Stimulated activated CD4-positive, alpha-beta T cell treated with anti-CD3 and anti-CD28 coated beads, Interleukin-2, amount 100 ng/mL, for 4 hours (primary cell): ENCODE measurements at regions not wholly inside any gene's neighbourhood (a gene's known extent, or its start where the extent isn't known, plus 50 kb on each side); places are given as distances from the start of the nearest gene placed in this dataset.
"Not testable (repeated sequence)": the region's sequence is repeated elsewhere in the genome, so short reads cannot be mapped to it uniquely, and the experiment has no call there.

Experiments used
- DNase-seq: peaks from one replicate; pipeline ENCODE4 v3.0.0-alpha.2; 2020; ENCODE audit warnings: low read depth

- DNase-seq: no peak
Observed at GRCh38 chrX:10965174-10965798, 145.8 kb upstream of the HCCS start.

DNA sequence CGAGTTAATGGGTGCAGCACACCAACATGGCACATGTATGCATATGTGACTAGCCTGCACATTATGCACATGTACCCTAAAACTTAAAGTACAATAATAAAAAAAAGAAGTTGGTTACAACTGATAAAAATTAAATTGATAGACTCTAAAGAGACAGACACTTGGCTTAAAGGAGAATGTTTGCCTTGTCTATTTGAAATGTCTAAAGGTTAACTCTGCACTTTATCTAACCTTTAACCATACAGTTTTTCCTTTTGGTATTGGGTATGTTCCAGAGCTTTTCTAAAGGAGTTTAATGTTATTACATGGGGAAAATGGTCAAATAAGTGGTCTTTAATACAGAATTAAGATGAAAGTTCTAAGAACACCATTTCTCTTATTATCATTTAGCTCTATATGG, 145.1 kb upstream of the HCCS start:
- DNase-seq: no peak

DNA sequence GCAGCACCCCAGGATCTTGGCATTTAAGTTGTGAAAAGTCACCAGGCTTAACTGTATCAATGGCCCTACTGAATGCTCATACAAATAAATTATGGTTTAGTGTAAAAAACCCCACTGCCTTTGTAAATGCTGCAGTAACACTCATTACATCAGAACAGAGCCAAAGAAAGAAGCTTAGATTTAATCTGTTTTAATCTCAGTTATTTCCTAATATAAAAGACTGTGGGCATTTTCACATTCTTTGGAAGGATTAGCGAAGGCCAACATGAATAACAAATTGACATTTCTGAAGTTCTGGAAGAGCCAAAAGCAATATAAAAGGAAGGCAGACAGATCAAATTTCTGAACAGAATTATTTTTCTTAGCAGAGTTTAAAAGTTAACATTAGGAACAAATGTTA, 140.0 kb upstream of the HCCS start:
- no peak for DNase-seq

DNA sequence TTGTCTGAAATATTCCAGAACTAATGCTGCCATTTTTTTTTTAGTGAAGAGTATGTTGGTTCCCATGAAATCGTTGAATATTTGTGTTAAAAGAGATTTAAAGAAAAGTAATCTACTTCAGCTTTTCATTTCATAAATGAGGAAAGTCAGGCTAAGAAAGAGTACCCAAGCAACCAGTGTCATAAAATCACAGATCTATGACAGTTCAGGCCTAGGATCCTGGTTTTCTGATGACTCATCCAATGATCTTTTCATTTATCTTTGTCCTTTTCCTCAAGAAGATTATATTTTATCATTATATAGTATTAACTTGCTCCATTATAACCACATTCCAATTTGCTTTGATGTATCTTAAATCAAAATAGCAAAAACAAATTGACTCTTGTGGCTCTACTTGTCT, 139.4 kb upstream of the HCCS start:
- DNase-seq: no peak

GRCh38 chrX:10972706-10973105, 138.4 kb upstream of the HCCS start:
- DNase-seq: no peak

GRCh38 chrX:10974920-10975319, 136.2 kb upstream of the HCCS start:
- no peak for DNase-seq

DNA sequence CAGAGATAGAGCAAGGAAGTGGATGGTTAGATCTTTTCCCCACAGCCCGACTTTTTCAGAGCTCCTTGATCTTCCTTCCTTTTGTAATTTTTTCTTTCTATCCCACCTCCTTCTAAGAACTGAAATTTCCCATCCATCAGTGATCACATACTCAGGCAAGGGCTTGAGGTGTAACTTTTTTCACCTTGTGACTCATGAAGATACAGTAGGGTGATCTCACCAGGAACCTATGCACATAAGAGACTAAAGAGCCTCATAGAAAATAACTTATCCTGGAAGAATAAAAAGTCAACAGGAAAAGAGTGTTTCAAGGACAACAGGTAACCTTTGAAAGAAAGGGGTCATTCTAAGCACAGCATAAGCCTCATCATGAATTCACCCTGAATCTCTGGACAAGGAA, 131.2 kb upstream of the HCCS start:
- DNase-seq: no peak

DNA sequence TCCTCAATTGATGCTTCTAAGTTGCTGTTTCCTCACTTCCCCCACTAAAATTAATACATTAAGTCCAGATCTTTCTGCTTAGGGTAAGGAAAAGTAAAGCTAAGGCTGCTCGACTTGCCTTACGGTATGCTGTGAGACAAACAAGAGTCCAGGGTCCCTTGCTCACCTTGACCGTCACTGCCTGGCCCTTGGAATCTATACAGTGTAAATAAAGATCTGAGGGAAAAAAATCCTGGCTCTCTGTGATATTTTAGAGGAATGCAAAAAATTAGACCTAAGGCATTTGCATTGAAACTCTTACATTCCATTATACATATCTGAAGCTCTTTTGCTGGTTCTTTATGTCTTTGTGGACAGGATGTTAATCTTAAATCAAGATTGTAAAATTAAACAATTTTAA, 129.6 kb upstream of the HCCS start:
- DNase-seq: no peak

DNA sequence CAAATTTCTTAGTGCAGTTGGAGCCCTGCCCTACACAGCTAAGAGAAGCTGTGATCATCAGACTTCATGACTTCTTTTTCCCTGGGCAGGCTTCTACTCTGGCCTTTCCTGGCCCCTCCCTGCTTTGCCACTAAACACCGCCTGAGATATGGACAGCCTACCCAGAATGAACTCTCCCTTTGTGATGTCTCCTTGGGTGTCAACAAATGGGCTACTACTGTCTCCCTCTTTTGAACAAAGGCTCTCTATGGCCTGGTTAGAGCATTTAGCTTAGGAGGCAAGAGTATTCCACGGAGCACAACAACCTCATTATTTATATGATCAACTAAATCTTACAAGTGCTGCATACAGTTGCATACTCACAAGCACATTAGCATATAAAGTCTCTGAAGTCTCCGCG, 127.6 kb upstream of the HCCS start:
- DNase-seq: no peak

DNA sequence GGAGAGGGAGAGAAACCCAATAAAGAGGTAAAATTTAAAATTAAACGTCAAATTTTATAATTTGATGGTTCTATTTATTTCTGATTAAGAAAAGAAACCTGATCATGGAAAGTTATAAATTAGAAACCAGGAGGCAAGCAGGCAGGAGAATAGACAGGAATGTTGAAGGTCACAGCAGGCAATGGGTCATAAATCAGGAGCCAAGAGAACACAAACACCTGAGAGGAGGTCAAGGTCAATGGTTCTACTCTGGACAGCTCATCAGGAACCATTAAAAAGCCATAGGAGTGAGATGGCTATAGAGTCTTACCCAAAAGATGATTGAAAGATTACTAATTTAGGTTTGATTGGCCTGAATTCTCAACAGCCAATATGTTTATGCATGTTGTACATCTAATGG, 126.9 kb upstream of the HCCS start:
- no peak for DNase-seq

DNA sequence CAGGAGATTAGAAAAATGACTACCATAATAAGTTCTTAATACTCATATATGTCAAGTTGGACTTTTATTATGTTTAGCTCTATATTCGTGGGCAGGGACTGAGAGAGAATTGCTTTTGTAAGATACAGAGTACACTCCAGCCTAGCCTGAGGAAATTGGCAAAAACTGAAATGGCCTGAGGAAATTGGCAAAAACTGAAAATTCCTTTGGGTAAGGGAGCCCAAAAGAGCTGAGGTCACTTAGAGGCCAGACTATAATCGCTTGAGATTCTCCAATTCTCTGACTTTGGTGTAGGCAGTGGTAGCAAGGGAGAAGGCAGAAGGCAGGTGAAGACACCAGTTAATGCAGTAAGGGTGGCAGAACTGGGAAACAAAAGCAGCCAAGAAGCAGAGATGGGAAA, 124.5 kb upstream of the HCCS start:
- DNase-seq: no peak

DNA sequence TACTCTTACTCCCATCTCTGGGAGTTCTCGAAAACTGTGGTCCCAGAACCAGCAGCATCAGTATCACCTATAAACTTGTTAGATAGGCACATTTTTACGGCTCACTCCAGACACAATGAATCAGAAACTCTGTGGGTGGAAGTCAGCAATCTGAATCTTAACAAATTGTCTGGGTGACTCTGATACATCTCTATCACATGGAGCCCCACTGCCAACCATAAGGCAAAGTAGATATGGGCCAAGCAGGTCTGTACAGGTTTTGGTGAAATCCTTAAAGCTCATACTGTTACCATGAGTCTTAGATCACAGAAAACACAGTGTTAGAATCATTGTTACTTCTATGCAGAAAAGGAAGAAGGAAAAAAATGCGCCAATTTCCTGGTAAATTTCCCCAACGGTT, 122.5 kb upstream of the HCCS start:
- DNase-seq: no peak

DNA sequence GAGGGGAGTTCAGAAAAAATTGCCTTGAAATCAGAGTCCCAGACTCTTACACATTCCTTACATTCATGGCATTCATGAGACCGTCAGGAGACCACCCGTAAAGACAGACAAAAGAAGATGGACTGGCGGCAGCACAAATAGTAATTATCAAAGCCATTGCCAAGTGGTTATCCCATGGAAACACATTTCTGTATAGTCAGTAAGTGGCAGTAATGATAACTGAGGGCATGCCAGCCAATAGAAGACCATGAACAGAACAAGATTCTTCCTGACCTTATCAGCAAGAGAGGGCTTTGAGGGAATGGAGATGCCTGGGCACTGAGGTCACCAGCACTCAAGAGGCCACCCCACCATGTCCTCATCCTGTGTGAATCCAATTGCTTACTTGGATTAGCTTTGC, 121.7 kb upstream of the HCCS start:
- DNase-seq: no peak

DNA sequence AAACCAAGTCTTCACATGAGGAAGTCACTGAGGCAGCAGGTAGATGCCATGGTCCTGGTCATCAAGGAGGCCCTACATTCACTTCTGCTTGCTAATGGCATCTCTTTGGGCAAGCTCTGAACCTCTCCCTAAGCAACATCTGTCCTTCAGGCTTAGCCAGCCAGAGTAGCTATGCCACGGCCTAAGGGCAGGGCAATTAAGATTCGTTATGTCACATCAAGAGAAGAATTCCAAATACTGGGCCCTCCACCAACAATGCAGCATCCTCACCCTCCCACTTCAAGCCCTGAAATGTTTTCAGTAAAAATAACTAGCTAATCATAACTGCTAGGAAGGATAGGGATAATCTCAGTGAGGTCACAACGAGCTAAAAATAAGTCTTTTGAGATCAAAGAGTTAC, 120.7 kb upstream of the HCCS start:
- no peak for DNase-seq

- DNase-seq: no peak
Observed at GRCh38 chrX:10990976-10991375, 120.2 kb upstream of the HCCS start.

GRCh38 chrX:10992110-10992509, 119.0 kb upstream of the HCCS start:
- DNase-seq: no peak

GRCh38 chrX:11007076-11007475, 104.1 kb upstream of the HCCS start:
- DNase-seq: not testable (repeated sequence)

- DNase-seq: no peak
Observed at GRCh38 chrX:11010476-11010875, 100.7 kb upstream of the HCCS start.

GRCh38 chrX:11016728-11017127, 94.4 kb upstream of the HCCS start:
- DNase-seq: no peak

GRCh38 chrX:11022588-11022987, 88.5 kb upstream of the HCCS start:
- not testable (repeated sequence) for DNase-seq

GRCh38 chrX:11039926-11040325, 71.2 kb upstream of the HCCS start:
- no peak for DNase-seq

DNA sequence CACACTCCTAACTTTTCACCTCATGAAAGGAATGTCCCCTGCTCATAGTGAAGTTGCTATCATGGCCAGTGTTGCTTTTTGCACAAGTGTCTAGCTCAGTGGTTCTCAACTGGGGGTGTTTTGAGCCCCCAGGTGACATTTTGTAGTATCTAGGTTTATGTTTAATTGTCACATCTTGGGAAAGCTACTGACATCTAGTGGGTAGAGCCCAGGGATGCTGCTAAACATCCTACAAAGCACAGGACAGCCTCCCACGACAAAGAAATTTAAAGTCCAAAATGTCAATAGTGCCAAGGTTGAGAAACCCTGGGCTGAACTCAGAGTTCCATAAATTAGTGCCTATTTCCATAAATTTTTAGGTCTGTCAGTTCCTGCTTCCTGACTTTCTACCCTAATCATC, 70.7 kb upstream of the HCCS start:
- DNase-seq: no peak

DNA sequence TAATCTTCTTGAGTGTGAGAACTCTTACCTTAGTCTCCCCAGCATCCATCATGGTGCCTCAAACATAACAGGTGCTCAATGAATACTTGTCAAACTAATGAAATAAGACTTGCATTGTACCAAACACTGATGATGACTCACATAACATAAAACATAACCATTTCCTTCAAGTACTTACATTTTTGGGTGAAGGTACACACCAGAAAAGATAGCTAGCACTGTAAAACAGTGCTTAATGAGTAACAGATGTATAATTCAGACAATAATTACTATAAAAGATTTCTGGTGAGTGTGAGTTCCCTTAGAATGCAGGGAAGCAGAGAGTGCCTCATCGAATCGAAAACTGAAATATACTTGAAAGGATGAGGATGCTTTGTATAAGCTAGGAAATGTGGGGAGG, 70.1 kb upstream of the HCCS start:
- no peak for DNase-seq

DNA sequence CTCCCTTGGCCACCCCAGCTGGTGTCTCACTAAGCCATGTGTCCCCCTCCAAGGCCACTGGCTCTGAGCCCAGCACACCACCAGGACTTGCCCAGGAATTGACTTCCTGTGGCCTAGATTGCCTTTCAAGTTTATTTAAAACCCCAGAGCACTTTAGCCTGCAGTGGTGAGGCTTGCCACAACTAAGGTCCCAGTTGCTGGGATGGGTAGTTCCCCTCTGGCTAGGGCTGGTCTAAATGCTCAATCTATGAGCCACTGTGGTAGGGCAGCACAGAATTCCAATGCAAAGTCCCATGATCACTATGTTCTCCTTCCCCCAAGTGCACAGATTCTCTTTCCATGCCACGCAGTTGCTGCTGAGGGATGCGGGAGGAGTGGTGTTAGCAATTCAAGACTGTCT, 61.1 kb upstream of the HCCS start:
- DNase-seq: no peak

DNA sequence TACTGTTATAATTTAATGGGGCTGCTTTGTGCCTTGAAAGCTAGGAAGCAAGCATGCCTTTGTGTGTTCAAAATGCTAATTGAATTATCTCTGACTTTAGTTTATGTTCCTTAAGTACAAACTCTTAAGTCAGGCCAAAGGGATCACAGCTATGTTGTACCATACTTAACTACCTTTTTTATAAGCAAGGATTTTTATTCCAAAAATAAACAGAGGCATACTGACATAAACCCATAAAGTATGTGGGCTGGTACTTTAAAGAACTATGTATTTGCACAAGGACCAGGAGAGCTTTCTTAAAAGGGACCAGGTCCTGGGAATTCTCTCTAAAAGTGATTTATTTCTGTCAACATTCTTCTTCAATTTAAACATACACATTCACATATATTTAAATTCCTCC, 57.8 kb upstream of the HCCS start:
- no peak for DNase-seq
